ENCODE measurements at regions not wholly inside any gene's neighbourhood (a gene's known extent, or its start where the extent isn't known, plus 50 kb on each side); places are given as distances from the start of the nearest gene placed in this dataset.

DNA sequence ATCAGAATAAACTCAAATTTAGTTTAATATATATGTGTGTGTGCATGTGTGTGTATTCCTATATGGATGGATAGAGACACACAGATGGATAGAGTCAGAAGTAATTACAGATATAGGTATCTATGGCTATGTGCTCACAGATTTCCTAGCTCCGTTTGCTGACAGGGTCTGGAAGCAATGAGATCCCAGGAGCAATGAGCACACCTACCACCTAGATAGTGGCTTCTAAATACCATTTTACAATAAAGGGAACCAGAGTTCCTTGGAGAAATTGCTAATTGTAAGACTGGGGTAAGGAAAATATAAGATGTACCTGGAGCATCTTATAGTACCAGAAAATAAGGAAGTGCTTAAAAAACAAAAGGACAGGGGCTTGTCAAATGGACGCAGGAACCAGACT lies 196.2 kb upstream of the PRDM1 start:
- TF ChIP-seq GLIS3 (CRISPR knock-in tag; IDR thresholded peaks at IDR 0.05) (no peak), SNAI2 (CRISPR knock-in tag; IDR thresholded peaks at IDR 0.05) (no peak), PPARA (CRISPR knock-in tag; IDR thresholded peaks at IDR 0.05; ENCODE audit: borderline replicate concordance) (no peak), ZNF8 (CRISPR knock-in tag; IDR thresholded peaks at IDR 0.05) (no peak), ESRRG (CRISPR knock-in tag; IDR thresholded peaks at IDR 0.05) (no peak), TOX (CRISPR knock-in tag; IDR thresholded peaks at IDR 0.05; ENCODE audit: borderline replicate concordance) (no peak), ARNTL (CRISPR knock-in tag; IDR thresholded peaks at IDR 0.05; ENCODE audit: borderline replicate concordance, low read depth) (no peak), BACH2 (CRISPR knock-in tag; IDR thresholded peaks at IDR 0.05; ENCODE audit: borderline replicate concordance) (no peak), CREB5 (CRISPR knock-in tag; IDR thresholded peaks at IDR 0.05; ENCODE audit: low read depth) (no peak), ZNF70 (CRISPR knock-in tag; IDR thresholded peaks at IDR 0.05) (no peak), ZFP30 (CRISPR knock-in tag; IDR thresholded peaks at IDR 0.05) (no peak), TCF4 (CRISPR knock-in tag; IDR thresholded peaks at IDR 0.05; ENCODE audit: borderline replicate concordance) (no peak), ZC3H10 (CRISPR knock-in tag; IDR thresholded peaks at IDR 0.05) (no peak), RARB (CRISPR knock-in tag; IDR thresholded peaks at IDR 0.05) (no peak), CSDC2 (CRISPR knock-in tag; IDR thresholded peaks at IDR 0.05) (no peak), ISL1 (CRISPR knock-in tag; IDR thresholded peaks at IDR 0.05) (no peak)
- TF ChIP-seq, protein P1, sequence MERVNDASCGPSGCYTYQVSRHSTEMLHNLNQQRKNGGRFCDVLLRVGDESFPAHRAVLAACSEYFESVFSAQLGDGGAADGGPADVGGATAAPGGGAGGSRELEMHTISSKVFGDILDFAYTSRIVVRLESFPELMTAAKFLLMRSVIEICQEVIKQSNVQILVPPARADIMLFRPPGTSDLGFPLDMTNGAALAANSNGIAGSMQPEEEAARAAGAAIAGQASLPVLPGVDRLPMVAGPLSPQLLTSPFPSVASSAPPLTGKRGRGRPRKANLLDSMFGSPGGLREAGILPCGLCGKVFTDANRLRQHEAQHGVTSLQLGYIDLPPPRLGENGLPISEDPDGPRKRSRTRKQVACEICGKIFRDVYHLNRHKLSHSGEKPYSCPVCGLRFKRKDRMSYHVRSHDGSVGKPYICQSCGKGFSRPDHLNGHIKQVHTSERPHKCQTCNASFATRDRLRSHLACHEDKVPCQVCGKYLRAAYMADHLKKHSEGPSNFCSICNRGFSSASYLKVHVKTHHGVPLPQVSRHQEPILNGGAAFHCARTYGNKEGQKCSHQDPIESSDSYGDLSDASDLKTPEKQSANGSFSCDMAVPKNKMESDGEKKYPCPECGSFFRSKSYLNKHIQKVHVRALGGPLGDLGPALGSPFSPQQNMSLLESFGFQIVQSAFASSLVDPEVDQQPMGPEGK (CRISPR knock-in tag; IDR thresholded peaks at IDR 0.05; ENCODE audit: borderline replicate concordance) = no peak
- TF ChIP-seq, protein P2, sequence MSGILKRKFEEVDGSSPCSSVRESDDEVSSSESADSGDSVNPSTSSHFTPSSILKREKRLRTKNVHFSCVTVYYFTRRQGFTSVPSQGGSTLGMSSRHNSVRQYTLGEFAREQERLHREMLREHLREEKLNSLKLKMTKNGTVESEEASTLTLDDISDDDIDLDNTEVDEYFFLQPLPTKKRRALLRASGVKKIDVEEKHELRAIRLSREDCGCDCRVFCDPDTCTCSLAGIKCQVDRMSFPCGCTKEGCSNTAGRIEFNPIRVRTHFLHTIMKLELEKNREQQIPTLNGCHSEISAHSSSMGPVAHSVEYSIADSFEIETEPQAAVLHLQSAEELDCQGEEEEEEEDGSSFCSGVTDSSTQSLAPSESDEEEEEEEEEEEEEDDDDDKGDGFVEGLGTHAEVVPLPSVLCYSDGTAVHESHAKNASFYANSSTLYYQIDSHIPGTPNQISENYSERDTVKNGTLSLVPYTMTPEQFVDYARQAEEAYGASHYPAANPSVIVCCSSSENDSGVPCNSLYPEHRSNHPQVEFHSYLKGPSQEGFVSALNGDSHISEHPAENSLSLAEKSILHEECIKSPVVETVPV (CRISPR knock-in tag; IDR thresholded peaks at IDR 0.05) = no peak
- ATAC-seq = no peak

DNA sequence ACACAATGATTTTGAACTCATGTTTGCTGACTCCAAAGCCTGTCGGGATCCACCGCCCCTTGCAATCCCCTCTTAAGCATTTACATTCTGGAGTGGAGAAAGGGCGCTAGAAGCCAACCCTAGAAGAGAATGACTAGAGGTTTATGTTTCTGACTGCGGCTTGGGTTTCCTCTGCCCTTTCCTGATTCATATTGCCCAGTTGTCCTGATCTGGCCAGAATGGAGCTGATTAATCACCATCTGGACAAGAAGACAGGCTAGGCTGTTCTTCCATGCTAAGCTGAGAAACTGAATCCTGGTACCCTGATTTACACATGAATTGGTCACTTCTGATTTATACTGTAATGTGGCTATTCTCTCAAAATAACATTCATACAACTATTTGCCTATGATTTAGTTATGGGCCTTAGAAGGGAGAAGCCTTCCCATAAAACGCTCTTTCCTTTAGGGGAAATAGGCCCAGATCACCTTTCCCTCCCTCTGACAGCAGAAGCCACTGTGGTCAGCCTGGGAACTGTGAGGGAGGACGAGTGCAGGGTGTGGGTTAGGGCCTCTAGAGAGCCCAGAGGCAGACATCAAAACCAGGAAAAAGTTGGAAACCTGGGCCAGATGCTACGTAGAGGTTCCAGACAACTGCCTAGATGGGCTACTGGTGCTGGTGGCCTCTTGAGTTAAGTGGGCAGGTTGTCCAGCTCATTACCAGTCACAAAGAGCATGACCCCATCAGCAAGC lies 199.2 kb upstream of the PRDM1 start:
- no peak for ATAC-seq
- TF ChIP-seq ZFP3 (CRISPR knock-in tag; IDR thresholded peaks at IDR 0.05) = no peak
- TF ChIP-seq ISL1 (CRISPR knock-in tag; IDR thresholded peaks at IDR 0.05) = no peak
- TF ChIP-seq ZNF70 (CRISPR knock-in tag; IDR thresholded peaks at IDR 0.05) = no peak
- no peak for TF ChIP-seq ZNF8 (CRISPR knock-in tag; IDR thresholded peaks at IDR 0.05)

GRCh38 chr6:105886066-105886813 lies 199.9 kb upstream of the PRDM1 start:
- ATAC-seq = no peak
- TF ChIP-seq PPARA (CRISPR knock-in tag; IDR thresholded peaks at IDR 0.05; ENCODE audit: borderline replicate concordance) = no peak

GRCh38 chr6:105884426-105884825 lies 201.7 kb upstream of the PRDM1 start:
- TF ChIP-seq ESRRG (CRISPR knock-in tag; IDR thresholded peaks at IDR 0.05) (no peak), ISL1 (CRISPR knock-in tag; IDR thresholded peaks at IDR 0.05) (no peak), ARNTL (CRISPR knock-in tag; IDR thresholded peaks at IDR 0.05; ENCODE audit: borderline replicate concordance, low read depth) (no peak), BACH2 (CRISPR knock-in tag; IDR thresholded peaks at IDR 0.05; ENCODE audit: borderline replicate concordance) (no peak), ZNF8 (CRISPR knock-in tag; IDR thresholded peaks at IDR 0.05) (no peak), POU6F1 (CRISPR knock-in tag; IDR thresholded peaks at IDR 0.05; ENCODE audit: borderline replicate concordance, low read depth) (no peak), CSDC2 (CRISPR knock-in tag; IDR thresholded peaks at IDR 0.05) (no peak), SNAI2 (CRISPR knock-in tag; IDR thresholded peaks at IDR 0.05) (no peak)
- no peak for ATAC-seq

Measured in SK-N-SH treated with all-trans-retinoic acid at 6 μM for 48 hours (cell line).